ENCODE measurements at regions not wholly inside any gene's neighbourhood (a gene's known extent, or its start where the extent isn't known, plus 50 kb on each side); places are given as distances from the start of the nearest gene placed in this dataset.

DNA sequence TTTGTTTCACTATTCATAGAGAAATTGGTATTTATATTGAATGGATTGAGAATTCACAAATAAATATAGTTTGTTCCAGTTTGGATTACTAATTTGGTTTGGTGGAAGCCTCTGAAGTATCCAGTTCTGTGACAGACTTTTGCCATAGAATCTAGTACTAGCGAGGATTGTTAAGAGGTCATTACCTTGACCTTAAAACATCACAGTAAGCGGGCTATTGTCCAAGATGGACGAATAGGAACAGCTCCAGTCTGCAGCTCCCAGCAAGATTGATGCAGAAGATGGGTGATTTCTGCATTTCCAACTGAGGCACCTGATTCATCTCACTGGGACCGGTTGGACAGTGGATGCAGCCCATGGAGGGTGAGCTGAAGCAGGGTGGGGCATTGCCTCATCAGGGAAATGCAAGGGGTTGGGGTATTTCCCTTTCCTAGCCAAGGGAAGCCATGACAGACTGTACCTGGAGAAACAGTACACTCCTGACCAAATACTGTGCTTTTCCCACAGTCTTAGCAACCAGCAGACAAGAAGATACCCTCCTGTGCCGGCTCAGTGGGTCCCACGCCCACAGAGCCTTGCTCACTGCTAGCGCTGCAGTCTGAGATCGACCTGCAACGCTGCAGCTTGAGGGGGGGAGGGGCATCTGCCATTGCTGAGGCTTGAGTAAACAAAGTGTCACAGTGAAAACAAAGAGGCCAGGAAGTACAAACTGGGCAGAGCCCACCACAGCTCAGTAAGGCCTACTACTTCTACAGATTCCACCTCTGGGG is 66.4 kb upstream of the NEDD9 start:
- no peak overlapping the region for H3K27ac Mint-ChIP-seq (ENCODE audit: unreplicated experiment)

DNA sequence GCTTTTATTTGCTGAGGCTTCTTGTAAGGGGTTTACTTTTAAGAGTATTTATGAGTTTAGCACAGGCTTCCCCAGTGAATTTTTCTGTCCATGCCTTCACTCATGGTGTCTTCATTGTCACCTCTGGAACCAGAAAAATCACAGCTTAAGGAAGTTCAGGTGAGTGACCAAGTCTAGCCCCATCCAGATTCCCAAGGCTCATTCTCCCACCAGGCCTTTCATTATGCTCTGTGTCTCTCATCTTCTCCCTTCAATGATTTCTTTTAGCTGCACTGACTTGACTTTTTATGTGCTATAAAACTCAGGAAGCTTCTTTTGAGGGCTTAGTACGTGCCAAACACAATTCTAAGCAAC is 64.9 kb upstream of the NEDD9 start:
- DNase-seq (ENCODE audit: low spot score): no peak
- no peak overlapping the region for H3K4me3 Mint-ChIP-seq (ENCODE audit: unreplicated experiment)
- H3K27ac Mint-ChIP-seq (ENCODE audit: unreplicated experiment): no peak overlapping the region
- peaks cover 3% of the 10 kb centered on the region for H3K36me3 Mint-ChIP-seq (ENCODE audit: low read depth)
- peaks cover 14% of the 10 kb centered on the region for H3K4me1 Mint-ChIP-seq (ENCODE audit: low read depth)
- H3K9me3 Mint-ChIP-seq (ENCODE audit: low read depth): peaks cover 25% of the 10 kb centered on the region
- no peaks in the 10 kb centered on the region for H3K27me3 Mint-ChIP-seq (ENCODE audit: low read depth)
- TF ChIP-seq, protein P1, sequence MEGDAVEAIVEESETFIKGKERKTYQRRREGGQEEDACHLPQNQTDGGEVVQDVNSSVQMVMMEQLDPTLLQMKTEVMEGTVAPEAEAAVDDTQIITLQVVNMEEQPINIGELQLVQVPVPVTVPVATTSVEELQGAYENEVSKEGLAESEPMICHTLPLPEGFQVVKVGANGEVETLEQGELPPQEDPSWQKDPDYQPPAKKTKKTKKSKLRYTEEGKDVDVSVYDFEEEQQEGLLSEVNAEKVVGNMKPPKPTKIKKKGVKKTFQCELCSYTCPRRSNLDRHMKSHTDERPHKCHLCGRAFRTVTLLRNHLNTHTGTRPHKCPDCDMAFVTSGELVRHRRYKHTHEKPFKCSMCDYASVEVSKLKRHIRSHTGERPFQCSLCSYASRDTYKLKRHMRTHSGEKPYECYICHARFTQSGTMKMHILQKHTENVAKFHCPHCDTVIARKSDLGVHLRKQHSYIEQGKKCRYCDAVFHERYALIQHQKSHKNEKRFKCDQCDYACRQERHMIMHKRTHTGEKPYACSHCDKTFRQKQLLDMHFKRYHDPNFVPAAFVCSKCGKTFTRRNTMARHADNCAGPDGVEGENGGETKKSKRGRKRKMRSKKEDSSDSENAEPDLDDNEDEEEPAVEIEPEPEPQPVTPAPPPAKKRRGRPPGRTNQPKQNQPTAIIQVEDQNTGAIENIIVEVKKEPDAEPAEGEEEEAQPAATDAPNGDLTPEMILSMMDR (IDR thresholded peaks at IDR 0.05): no peak

More for the DNA sequence above, 66.4 kb upstream of the NEDD9 start:
- Mint-ChIP-seq H3K4me3 (ENCODE audit: unreplicated experiment) (no peak overlapping the region), H3K9me3 (ENCODE audit: low read depth) (peaks cover 32% of the 10 kb centered on the region), H3K27me3 (ENCODE audit: low read depth) (no peaks in the 10 kb centered on the region), H3K4me1 (ENCODE audit: low read depth) (peaks cover 14% of the 10 kb centered on the region), H3K36me3 (ENCODE audit: low read depth) (peaks cover 6% of the 10 kb centered on the region)
- no peak for DNase-seq (ENCODE audit: low spot score)
- TF ChIP-seq, protein P1 (IDR thresholded peaks at IDR 0.05): no peak

DNA sequence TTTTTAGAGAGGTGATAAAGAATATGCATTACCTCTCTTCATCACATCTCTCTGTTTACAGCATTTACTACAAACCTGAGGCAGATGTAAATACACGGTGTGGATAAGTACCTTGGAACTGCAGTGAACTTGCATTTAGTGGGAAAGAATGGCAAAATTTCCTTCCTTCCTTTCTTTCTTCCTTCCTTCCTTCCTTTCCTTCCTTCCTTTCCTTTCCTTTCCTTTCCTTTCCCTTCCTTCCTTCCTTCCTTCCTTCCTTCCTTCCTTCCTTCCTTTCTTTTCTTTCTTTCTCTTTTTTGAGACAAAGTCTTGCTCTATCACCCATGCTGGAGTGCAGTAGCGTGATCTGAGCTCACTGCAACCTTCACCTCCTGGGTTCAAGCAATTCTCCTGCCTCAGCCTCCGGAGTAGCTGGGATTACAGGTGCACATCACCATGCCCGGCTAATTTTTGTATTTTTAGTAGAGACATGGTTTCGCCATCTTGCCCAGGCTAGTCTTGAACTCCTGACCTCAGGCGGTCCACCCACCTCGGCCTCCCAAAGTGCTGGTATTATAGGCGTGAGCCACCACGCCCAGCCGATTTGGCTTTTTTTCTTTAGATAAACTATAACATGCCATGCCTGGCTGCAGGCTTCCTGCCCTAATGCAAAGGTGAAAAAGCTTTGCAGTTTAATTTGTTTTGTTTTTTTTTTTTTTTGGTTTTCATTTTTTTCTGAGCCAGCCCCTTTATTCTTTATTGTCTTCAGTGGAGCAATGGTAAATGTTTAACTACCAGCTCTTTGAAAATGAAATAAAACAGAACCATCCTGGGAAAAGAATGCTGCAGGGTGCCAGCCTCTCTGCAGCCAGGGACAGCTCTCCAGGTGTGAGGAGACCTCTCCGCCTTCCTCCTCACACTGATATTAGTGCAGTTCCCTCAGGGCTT is 64.2 kb upstream of the NEDD9 start:
- Mint-ChIP-seq H3K4me1 (ENCODE audit: low read depth) (peaks cover 14% of the 10 kb centered on the region), H3K27ac (ENCODE audit: unreplicated experiment) (no peak overlapping the region), H3K4me3 (ENCODE audit: unreplicated experiment) (no peak overlapping the region), H3K27me3 (ENCODE audit: low read depth) (no peaks in the 10 kb centered on the region), H3K9me3 (ENCODE audit: low read depth) (peaks cover 25% of the 10 kb centered on the region), H3K36me3 (ENCODE audit: low read depth) (peaks cover 3% of the 10 kb centered on the region)
- TF ChIP-seq, protein P1 (IDR thresholded peaks at IDR 0.05): no peak
- DNase-seq (ENCODE audit: low spot score): no peak

- H3K9me3 Mint-ChIP-seq (ENCODE audit: low read depth): peaks cover 21% of the 10 kb centered on the region
- no peaks in the 10 kb centered on the region for H3K27me3 Mint-ChIP-seq (ENCODE audit: low read depth)
- peaks cover 14% of the 10 kb centered on the region for H3K4me1 Mint-ChIP-seq (ENCODE audit: low read depth)
- H3K36me3 Mint-ChIP-seq (ENCODE audit: low read depth): peaks cover 3% of the 10 kb centered on the region
- H3K4me3 Mint-ChIP-seq (ENCODE audit: unreplicated experiment): no peak overlapping the region
- TF ChIP-seq, protein P1 (IDR thresholded peaks at IDR 0.05): no peak
- H3K27ac Mint-ChIP-seq (ENCODE audit: unreplicated experiment): no peak overlapping the region
- DNase-seq (ENCODE audit: low spot score): no peak
Observed at GRCh38 chr6:11295969-11296368, 63.5 kb upstream of the NEDD9 start.

GRCh38 chr6:11294228-11294627 is 61.8 kb upstream of the NEDD9 start:
- Mint-ChIP-seq H3K4me1 (ENCODE audit: low read depth) (peaks cover 8% of the 10 kb centered on the region), H3K4me3 (ENCODE audit: unreplicated experiment) (no peak overlapping the region), H3K27me3 (ENCODE audit: low read depth) (no peaks in the 10 kb centered on the region), H3K9me3 (ENCODE audit: low read depth) (peaks cover 12% of the 10 kb centered on the region), H3K27ac (ENCODE audit: unreplicated experiment) (no peak overlapping the region), H3K36me3 (ENCODE audit: low read depth) (no peaks in the 10 kb centered on the region)
- TF ChIP-seq, protein P1 (IDR thresholded peaks at IDR 0.05): no peak
- DNase-seq (ENCODE audit: low spot score): no peak

Measured in chondrocyte (in vitro differentiated cells).